Parathyroid adenoma (tissue), 2 donors: ENCODE measurements at regions not wholly inside any gene's neighbourhood (a gene's known extent, or its start where the extent isn't known, plus 50 kb on each side); places are given as distances from the start of the nearest gene placed in this dataset.

Experiments
- H2AFZ ChIP-seq: fragments of 300-600 bp; sonication (generic); one replicate; pipeline ENCODE4 v1.7.0; 2017; ENCODE audit warnings: antibody characterized with exemption, mild to moderate bottlenecking
- H3K27ac ChIP-seq: fragments of 300-600 bp; sonication (generic); one replicate; pipeline ENCODE4 v1.7.0; 2017
- H3K27me3 ChIP-seq: fragments of 300-600 bp; sonication (generic); one replicate; pipeline ENCODE4 v1.7.0; 2017; ENCODE audit warnings: low read length; ENCODE audit not compliant: control insufficient read depth, insufficient read depth
- H3K36me3 ChIP-seq: fragments of 300-600 bp; sonication (generic); one replicate; pipeline ENCODE4 v1.7.0; 2017; ENCODE audit warnings: low read length; ENCODE audit not compliant: control insufficient read depth, insufficient read depth
- H3K4me1 ChIP-seq: fragments of 300-600 bp; sonication (generic); one replicate; pipeline ENCODE4 v1.7.0; 2017; ENCODE audit warnings: control low read depth
- H3K4me2 ChIP-seq: fragments of 300-600 bp; sonication (generic); one replicate; pipeline ENCODE4 v1.7.0; 2017; ENCODE audit warnings: low read length
- H3K4me3 ChIP-seq: fragments of 300-600 bp; sonication (generic); one replicate; pipeline ENCODE4 v1.7.0; 2017; ENCODE audit warnings: low read depth, low read length
- H3K79me2 ChIP-seq: fragments of 300-600 bp; sonication (generic); one replicate; pipeline ENCODE4 v1.7.0; 2017; ENCODE audit warnings: control low read depth
- H3K9ac ChIP-seq: fragments of 300-600 bp; sonication (generic); one replicate; pipeline ENCODE4 v1.7.0; 2017; ENCODE audit warnings: mild to moderate bottlenecking
- H3K9me3 ChIP-seq: fragments of 300-600 bp; sonication (generic); one replicate; pipeline ENCODE4 v1.7.0; 2017; ENCODE audit warnings: low read length; ENCODE audit not compliant: control insufficient read depth
- TF ChIP-seq, protein P1 (sequence below): fragments of 300-600 bp; sonication (generic); IDR thresholded peaks from one replicate; pipeline ENCODE4 v1.7.0; 2017; ENCODE audit warnings: antibody characterized with exemption, mild to moderate bottlenecking
- donor health status: primary hyperparathyroidism.

DNA sequence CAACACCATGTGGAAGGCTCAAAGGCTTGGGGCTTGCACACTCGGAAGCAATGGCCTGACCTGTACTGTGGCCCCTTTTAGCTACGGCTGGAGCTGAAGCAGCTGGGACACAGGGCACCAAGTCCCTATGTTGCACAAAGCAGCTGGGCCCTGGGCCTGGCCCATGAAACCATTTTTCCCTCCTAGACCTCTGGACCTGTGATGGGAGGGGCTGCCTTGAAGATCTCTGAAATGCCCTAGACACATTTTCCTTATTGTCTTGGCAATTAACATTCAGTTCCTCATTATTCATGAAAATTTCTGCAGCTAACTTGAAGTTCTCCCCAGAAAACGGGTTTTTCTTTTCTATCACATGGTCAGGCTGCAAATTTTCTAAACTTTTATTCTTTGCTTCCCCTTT lies 85.6 kb upstream of the ALDH1A3 start:
- Histone ChIP-seq H3K4me3 (no peak overlapping the region), H3K4me1 (no peaks in the 10 kb centered on the region), H3K27me3 (no peaks in the 10 kb centered on the region), H2AFZ (no peak overlapping the region), H3K79me2 (no peaks in the 10 kb centered on the region), H3K36me3 (no peaks in the 10 kb centered on the region), H3K9ac (no peak overlapping the region), H3K9me3 (no peaks in the 10 kb centered on the region), H3K27ac (no peak overlapping the region), H3K4me2 (no peak overlapping the region)
- TF ChIP-seq, protein P1, sequence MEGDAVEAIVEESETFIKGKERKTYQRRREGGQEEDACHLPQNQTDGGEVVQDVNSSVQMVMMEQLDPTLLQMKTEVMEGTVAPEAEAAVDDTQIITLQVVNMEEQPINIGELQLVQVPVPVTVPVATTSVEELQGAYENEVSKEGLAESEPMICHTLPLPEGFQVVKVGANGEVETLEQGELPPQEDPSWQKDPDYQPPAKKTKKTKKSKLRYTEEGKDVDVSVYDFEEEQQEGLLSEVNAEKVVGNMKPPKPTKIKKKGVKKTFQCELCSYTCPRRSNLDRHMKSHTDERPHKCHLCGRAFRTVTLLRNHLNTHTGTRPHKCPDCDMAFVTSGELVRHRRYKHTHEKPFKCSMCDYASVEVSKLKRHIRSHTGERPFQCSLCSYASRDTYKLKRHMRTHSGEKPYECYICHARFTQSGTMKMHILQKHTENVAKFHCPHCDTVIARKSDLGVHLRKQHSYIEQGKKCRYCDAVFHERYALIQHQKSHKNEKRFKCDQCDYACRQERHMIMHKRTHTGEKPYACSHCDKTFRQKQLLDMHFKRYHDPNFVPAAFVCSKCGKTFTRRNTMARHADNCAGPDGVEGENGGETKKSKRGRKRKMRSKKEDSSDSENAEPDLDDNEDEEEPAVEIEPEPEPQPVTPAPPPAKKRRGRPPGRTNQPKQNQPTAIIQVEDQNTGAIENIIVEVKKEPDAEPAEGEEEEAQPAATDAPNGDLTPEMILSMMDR = no peak

DNA sequence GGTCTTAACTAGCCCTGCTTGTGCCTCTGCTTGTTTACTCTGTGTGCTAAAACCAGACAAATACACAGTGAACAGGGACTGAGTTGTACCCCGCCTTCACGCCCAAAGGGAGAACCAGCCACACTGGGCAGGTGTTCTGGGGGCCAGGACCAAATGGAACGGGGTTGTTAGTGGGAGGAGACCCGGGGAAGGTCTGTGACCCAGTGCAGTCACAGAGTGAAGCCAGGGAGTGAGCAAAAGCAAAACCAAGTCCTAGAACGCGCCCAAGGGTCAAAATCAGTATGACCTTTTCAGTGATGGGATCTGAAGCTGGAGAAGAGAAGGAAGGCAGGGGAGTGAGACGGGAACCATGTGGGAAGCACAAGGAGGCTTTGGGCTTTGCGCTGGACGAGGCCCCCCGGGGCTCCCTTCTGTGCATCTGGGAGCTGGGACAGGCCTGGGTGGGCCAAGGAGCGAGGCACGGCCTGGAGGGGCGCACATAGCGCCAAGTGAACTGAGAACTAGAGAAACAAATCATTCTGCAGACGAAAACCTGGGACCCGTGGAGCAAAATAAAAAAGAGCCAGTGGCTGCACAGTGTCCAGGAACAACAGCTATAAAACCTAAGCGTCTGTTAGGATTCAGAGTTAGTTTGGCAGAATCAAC lies 78.3 kb upstream of the ALDH1A3 start:
- H3K9ac ChIP-seq = no peak overlapping the region
- no peak overlapping the region for H3K4me2 ChIP-seq
- H3K4me3 ChIP-seq = no peak overlapping the region
- TF ChIP-seq, protein P1 = no peak
- H3K36me3 ChIP-seq = no peaks in the 10 kb centered on the region
- no peaks in the 10 kb centered on the region for H3K4me1 ChIP-seq
- no peak overlapping the region for H2AFZ ChIP-seq
- H3K27ac ChIP-seq = no peak overlapping the region
- no peaks in the 10 kb centered on the region for H3K9me3 ChIP-seq
- H3K79me2 ChIP-seq = no peaks in the 10 kb centered on the region
- H3K27me3 ChIP-seq = no peaks in the 10 kb centered on the region

DNA sequence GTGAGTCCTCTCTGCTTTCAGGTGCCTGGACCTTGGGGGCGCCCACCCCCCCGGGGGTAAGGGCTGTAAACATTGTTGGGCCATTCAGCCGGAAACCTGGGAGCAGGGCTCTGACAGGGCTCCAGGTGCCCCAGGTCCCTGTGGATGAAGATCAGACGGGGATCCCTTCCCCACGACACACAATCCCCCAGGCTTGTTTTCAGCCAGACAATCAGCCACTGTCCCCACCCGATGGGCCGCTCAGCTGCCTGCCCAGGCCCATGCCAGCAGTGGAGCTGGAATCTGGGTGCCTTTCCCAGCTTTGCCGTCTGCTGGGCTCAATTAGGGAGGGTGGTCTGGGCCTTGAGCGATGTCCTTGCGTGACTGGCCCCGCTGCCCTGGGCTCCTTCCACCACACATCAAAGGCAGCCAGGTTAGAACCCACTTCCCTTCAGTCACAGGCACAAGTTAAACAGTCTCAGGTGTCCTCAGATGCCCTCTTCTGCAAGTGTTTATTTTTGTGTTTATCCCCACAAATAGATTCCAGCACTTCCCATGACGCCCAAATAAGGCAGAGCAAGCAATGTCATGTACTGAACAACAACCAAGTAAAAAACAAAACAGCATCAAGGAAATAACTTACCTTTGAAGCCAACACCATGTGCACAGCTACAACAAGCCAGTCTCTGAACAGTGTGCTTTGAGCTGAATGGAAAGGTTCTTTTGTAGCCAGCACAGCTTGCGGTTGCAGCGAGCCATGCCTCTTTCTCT lies 77.0 kb upstream of the ALDH1A3 start:
- Histone ChIP-seq H3K4me3 (no peak overlapping the region), H3K36me3 (no peaks in the 10 kb centered on the region), H3K79me2 (no peaks in the 10 kb centered on the region), H3K27me3 (no peaks in the 10 kb centered on the region), H3K9ac (no peak overlapping the region), H2AFZ (no peak overlapping the region), H3K27ac (no peak overlapping the region), H3K4me2 (no peak overlapping the region), H3K9me3 (no peaks in the 10 kb centered on the region), H3K4me1 (no peaks in the 10 kb centered on the region)
- TF ChIP-seq, protein P1 = no peak

DNA sequence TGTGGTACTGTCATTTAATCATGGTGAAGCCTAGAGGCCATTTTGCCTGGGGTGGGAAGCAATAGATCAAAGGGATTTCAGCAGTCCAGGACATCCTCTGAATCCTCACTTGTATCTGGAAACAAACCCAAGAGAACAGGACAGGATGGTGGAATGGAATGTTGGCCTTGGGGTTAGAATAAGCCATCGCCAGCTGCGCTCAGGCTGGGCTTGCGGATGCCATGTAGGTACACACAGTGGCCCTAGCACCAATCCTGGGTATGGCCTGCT lies 76.5 kb upstream of the ALDH1A3 start:
- TF ChIP-seq, protein P1 = no peak
- Histone ChIP-seq H3K4me3 (no peak overlapping the region), H2AFZ (no peak overlapping the region), H3K27ac (no peak overlapping the region), H3K4me2 (no peak overlapping the region), H3K79me2 (no peaks in the 10 kb centered on the region), H3K36me3 (no peaks in the 10 kb centered on the region), H3K9me3 (no peaks in the 10 kb centered on the region), H3K27me3 (no peaks in the 10 kb centered on the region), H3K9ac (no peak overlapping the region), H3K4me1 (no peaks in the 10 kb centered on the region)

DNA sequence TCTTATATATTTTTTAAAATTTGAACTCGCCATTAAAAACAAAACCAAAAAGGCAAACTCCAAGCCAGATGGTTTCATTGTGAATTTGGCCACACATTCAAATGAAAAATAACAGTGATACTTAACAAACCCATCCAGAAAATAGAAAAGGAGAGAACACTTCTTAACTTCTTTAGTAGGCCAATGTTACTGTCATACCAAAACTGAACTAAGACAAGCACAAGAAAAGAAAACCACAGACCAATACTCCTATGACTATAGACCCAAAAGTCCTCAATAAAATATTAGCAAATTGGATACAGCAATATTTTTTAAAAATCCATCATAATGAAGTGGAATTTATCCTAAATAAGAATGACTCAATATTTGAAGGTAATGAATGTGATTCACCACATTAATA lies 73.5 kb upstream of the ALDH1A3 start:
- no peak overlapping the region for H3K4me2 ChIP-seq
- no peaks in the 10 kb centered on the region for H3K4me1 ChIP-seq
- H3K27me3 ChIP-seq = no peaks in the 10 kb centered on the region
- no peak overlapping the region for H2AFZ ChIP-seq
- H3K36me3 ChIP-seq = no peaks in the 10 kb centered on the region
- no peaks in the 10 kb centered on the region for H3K9me3 ChIP-seq
- TF ChIP-seq, protein P1 = no peak
- no peaks in the 10 kb centered on the region for H3K79me2 ChIP-seq
- no peak overlapping the region for H3K9ac ChIP-seq
- no peak overlapping the region for H3K27ac ChIP-seq
- H3K4me3 ChIP-seq = no peak overlapping the region
